Heart left ventricle (tissue), 13 donors: ENCODE measurements at regions not wholly inside any gene's neighbourhood (a gene's known extent, or its start where the extent isn't known, plus 50 kb on each side); places are given as distances from the start of the nearest gene placed in this dataset.

ENCODE experiments used
- POLR2A ChIP-seq, 2 donors: fragments of 450-650 bp; IDR thresholded peaks; one replicate each; pipeline ENCODE4 v1.6.1; 2017; ENCODE audit warnings: antibody characterized with exemption in 2 of 2, mild to moderate bottlenecking in 2 of 2, moderate library complexity in 2 of 2
- TF ChIP-seq, protein P1 (sequence below), 12 donors: fragments of 200-600 bp; sonication (generic) in 4 of 12; IDR thresholded peaks; one replicate each; pipeline versions ENCODE4 v1.5.0 to v1.8.0; 2018 to 2022; ENCODE audit warnings: antibody characterized with exemption in 12 of 12, mild to moderate bottlenecking in 5 of 12
- donor health status: ischemic (EF 13 %, LVEDD 7.1; RV severe dilation, severe dysfunction).
- donor health status: DM: no; HTN: yes; CAD: no.
- donor health status: DM: no; HTN: no; CAD: no.
- donor health status: ischemic (EF 25% LVEDD 6.9; RV normal size, moderate dysfunction).
- donor health status: ischemic (EF 25% LVEDD 5.7; RV mildly dilated, moderate dysfunction).
- donor health status: ischemic (EF 35%, LVEDD 5.7; RV mildly dilated, moderate dysfunction).
- donor health status: nonischemic (EF 11% LVEDD 7.7; RV severe dilation, severe dysfunction).
- donor health status: DM: yes; HTN: yes; CAD: no.
- donor health status: PGD.
- donor health status: ischemic (EF 29% LVEDD 5.4; RV normal size, mild dysfunction).
- donor health status: nonischemic (EF 23%, LVEDD 6.1; RV moderate dilation, normal function).

DNA sequence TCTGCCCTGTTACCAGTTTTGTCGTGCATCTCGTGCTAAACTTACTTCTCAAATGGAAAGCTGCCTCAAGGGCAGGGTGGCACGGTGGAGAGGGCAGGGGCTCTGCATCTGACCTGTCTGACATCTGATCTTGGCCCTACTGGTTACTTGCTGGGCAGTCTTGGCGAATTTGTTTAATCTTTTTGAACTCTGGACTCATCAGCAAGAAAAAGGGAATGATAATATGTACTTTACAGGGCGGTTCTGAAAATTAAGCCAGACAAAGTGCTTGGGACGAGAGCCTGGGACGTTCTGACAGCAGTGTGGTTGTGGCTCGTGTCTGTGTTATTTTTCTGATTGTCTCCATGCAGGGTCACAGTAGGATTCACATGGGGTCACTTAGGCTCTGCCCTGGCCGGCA lies 659.3 kb downstream of the VRK1 start:
- TF ChIP-seq, protein P1, sequence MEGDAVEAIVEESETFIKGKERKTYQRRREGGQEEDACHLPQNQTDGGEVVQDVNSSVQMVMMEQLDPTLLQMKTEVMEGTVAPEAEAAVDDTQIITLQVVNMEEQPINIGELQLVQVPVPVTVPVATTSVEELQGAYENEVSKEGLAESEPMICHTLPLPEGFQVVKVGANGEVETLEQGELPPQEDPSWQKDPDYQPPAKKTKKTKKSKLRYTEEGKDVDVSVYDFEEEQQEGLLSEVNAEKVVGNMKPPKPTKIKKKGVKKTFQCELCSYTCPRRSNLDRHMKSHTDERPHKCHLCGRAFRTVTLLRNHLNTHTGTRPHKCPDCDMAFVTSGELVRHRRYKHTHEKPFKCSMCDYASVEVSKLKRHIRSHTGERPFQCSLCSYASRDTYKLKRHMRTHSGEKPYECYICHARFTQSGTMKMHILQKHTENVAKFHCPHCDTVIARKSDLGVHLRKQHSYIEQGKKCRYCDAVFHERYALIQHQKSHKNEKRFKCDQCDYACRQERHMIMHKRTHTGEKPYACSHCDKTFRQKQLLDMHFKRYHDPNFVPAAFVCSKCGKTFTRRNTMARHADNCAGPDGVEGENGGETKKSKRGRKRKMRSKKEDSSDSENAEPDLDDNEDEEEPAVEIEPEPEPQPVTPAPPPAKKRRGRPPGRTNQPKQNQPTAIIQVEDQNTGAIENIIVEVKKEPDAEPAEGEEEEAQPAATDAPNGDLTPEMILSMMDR (IDR thresholded peaks at IDR 0.05) = no peak
- no peak for TF ChIP-seq POLR2A (IDR thresholded peaks at IDR 0.05)
